HG02678 (cell line): ENCODE measurements at regions not wholly inside any gene's neighbourhood (a gene's known extent, or its start where the extent isn't known, plus 50 kb on each side); places are given as distances from the start of the nearest gene placed in this dataset.
"Not testable (repeated sequence)": the region's sequence is repeated elsewhere in the genome, so short reads cannot be mapped to it uniquely, and the experiment has no call there.

Source experiments
- ATAC-seq: cut with Tn5 transposase; IDR thresholded peaks from one replicate; pipeline ENCODE4 v1.9.1; 2021; ENCODE audit warnings: mild to moderate bottlenecking, moderate library complexity; ENCODE audit not compliant: unreplicated experiment

DNA sequence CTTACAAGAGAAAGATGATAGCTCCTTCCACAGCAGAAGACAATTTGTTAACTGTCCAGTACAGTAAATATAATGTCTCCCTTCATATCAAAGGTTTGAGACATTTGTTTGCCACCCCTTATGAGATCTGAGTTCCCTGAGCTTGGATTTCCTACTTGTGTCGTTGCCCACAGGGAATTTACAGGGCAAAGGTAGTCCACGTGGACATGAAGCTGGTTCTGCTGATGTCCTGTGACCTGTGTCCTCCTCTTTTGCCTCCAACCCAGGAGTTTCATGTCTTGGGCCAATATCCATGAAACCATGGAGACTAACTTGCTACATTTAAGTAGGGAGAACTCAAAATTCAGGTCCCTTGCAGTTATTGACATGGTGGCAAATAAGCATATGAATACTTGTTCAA, 172.2 kb upstream of the KCTD7 start:
- ATAC-seq, result not testable (repeated sequence)

GRCh38 chr7:66458991-66459390, 169.7 kb upstream of the KCTD7 start:
- ATAC-seq, result not testable (repeated sequence)

GRCh38 chr7:66459783-66460413, 168.8 kb upstream of the KCTD7 start:
- ATAC-seq, result not testable (repeated sequence)

GRCh38 chr7:66460921-66461361, 167.7 kb upstream of the KCTD7 start:
- no peak for ATAC-seq

- not testable (repeated sequence) for ATAC-seq
Observed at GRCh38 chr7:66461397-66461796, 167.3 kb upstream of the KCTD7 start.

GRCh38 chr7:66462831-66463230, 165.8 kb upstream of the KCTD7 start:
- ATAC-seq, result not testable (repeated sequence)

- peak; percentile 65 for ATAC-seq
Observed at GRCh38 chr7:66464059-66464458, 164.6 kb upstream of the KCTD7 start.

GRCh38 chr7:66466081-66466600, 162.5 kb upstream of the KCTD7 start:
- ATAC-seq, result no peak

GRCh38 chr7:66467887-66468286, 160.8 kb upstream of the KCTD7 start:
- ATAC-seq, result no peak

- not testable (repeated sequence) for ATAC-seq
Observed at GRCh38 chr7:66473064-66473463, 155.6 kb upstream of the KCTD7 start.

DNA sequence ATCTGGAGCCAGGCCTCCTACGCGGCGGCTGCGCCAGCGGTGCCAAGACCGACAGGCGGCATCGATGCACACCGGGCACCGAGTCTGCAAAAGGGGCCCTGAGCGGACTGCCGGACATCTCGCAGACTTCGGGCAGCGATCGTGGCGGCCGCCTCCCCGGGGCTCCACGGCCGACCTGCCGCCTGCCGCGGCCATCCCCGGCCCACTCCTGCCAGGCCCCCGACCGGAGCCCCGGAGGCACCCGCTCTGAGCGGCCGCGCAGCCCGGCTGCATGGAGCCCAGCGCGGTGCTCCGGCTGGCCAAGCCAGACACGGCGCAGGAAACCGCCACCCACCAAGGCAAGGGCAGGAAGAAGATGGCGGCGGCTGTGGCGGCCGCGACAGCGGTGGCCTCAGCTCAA, 154.2 kb upstream of the KCTD7 start:
- ATAC-seq, result no peak

GRCh38 chr7:66476056-66476455, 152.6 kb upstream of the KCTD7 start:
- ATAC-seq, result not testable (repeated sequence)

GRCh38 chr7:66477822-66478397, 150.8 kb upstream of the KCTD7 start:
- not testable (repeated sequence) for ATAC-seq

- ATAC-seq, result not testable (repeated sequence)
Observed at GRCh38 chr7:66481229-66481628, 147.5 kb upstream of the KCTD7 start.

GRCh38 chr7:66489065-66489464, 139.6 kb upstream of the KCTD7 start:
- not testable (repeated sequence) for ATAC-seq

DNA sequence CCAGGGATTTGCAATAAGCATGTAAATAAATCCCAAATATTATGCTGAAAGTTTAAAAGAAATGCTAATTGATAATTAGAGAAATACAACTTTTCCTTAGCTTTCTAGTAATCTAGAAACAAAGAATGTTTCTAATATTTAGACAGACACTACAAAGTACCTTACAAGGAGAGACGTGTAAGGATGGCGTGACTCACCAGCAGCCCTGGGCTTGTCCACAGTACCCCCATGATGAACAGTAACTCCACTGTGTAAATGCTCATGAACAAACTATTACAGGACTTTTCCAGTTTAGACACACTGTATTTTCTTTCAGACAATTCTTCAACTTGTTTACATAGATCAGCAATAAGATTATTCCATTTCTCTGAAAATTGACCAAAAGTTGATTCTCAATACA, 138.9 kb upstream of the KCTD7 start:
- not testable (repeated sequence) for ATAC-seq

GRCh38 chr7:66490979-66491378, 137.7 kb upstream of the KCTD7 start:
- not testable (repeated sequence) for ATAC-seq

- ATAC-seq, result not testable (repeated sequence)
Observed at GRCh38 chr7:66492405-66492804, 136.3 kb upstream of the KCTD7 start.

- peak; percentile 98 for ATAC-seq
Observed at GRCh38 chr7:66493235-66494205, 135.2 kb upstream of the KCTD7 start.

- no peak for ATAC-seq
Observed at GRCh38 chr7:66497346-66497745, 131.3 kb upstream of the KCTD7 start.

DNA sequence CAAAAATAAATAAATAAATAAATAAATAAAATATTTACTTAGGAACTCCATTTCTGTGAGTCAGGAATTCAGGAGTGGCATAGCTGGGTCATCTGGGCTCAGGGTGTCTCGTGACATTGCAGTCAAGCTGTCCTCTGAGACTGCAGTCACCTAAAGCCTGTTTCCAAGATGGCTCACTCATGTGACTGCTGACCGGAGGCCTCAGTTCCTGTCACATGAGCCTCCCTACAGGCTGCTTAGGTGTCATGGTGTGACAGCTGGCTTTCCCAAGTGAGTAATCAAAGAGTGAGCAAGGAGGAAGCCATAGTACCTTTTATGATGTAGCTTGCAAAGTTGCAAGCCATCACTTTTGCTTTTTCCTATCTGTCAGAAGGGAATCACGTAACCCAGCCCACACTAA, 128.6 kb upstream of the KCTD7 start:
- no peak for ATAC-seq
